ENCODE measurements at regions not wholly inside any gene's neighbourhood (a gene's known extent, or its start where the extent isn't known, plus 50 kb on each side); places are given as distances from the start of the nearest gene placed in this dataset.

DNA sequence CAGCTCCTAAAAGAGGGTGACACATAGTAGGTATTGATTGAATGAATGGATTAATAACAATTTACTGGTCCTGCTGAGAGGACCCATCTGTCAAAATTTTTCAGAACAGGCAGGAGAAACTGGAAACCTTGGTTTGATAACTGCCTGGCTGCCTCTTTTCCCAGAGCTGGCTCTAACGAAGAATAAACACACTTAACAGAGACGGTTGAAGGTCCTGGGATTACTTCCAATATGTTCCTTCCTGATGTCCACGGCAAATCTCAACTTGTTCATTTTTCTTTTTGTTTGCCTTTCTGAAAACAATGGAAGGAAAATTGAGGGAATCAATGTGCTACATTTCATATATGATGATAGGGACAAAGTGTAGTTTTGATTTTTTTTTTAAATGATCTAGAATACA is 76.5 kb upstream of the SYT13 start:
- no peak for DNase-seq (ENCODE audit: low read depth in 1 of 2, low spot score in 1 of 2)

DNA sequence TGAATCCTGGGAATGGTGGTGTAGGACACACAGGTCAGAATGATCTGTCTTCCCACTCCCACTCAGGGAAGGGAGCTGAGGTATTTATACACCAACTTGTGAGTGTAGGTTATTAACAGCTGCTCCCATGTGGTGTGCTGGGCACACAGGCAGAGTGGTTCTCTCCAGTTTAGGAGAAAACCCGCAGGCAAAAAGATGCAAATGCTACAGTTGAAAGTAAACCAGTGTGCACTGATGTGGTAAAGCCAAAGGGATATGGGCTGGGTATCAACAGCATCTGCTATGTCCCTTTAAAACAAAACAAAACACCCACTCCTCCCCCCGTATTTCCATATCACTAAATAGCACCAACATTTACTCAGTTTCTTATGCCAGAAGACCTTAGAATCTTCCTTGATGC is 75.4 kb upstream of the SYT13 start:
- DNase-seq (ENCODE audit: low read depth in 1 of 2, low spot score in 1 of 2) = no peak

- DNase-seq (ENCODE audit: low read depth in 1 of 2, low spot score in 1 of 2) = no peak
These were observed 69.5 kb upstream of the SYT13 start for GRCh38 chr11:45355706-45356041.

- peak; percentile 78 to 85 for DNase-seq (ENCODE audit: low read depth in 1 of 2, low spot score in 1 of 2)
These were observed 69.0 kb upstream of the SYT13 start for GRCh38 chr11:45354976-45355705.

- DNase-seq (ENCODE audit: low read depth in 1 of 2, low spot score in 1 of 2) = no peak
These were observed 62.6 kb upstream of the SYT13 start for GRCh38 chr11:45348729-45349128.

DNA sequence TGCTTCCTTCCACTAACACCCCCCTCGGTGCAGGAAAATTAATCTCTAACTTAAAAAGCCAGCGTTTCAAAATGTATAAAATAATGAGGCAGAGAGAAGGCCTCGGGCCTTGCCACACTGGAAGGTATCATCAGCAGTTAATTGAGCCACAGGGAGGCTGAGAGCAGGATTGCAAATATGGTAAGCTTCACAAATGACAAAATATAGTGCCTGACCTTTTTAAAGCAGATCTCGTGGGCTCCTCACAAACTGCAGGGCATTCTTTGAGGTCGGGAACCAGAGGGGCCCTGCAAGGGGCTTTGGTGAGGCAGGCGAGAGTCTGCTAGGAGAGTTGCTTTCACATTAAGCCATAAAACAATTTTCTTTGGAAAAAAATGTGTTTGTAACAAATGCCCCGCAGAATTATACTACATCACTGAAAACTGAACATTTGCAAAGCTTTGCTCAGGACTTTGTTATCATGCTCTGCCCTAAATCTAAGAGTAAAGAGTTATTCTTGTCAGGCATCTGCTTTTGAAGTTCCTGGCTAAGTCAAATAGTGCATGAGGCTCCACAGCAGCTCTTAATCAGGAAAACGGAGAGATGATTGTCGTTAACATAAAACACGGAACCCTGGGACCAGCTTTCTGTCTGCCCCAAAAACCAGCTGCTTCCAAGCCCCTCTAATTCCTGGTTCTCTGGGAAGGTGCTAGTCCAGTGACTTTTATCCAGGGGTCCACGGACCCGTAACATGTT is 61.4 kb upstream of the SYT13 start:
- no peak for DNase-seq (ENCODE audit: low read depth in 1 of 2, low spot score in 1 of 2)

DNA sequence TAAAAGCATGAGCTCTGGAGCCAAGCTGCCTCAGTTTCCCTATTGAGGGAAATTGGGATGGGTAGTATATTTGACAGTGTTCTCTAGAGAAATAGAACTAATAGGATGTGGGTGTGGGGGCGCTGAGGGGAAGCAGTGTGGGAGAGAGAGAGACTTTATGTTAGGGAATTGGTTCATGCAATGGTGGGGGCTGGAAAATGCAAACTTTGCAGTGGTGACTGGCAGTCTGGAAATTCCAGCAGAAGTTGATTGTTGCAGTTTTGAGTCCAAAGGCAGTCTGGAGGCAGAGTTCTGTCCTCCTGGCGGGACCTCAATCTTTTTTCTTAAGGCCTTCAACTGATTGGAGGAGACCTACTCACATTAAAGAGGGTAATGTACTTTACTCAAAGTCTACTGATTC is 59.4 kb upstream of the SYT13 start:
- no peak for DNase-seq (ENCODE audit: low read depth in 1 of 2, low spot score in 1 of 2)

DNA sequence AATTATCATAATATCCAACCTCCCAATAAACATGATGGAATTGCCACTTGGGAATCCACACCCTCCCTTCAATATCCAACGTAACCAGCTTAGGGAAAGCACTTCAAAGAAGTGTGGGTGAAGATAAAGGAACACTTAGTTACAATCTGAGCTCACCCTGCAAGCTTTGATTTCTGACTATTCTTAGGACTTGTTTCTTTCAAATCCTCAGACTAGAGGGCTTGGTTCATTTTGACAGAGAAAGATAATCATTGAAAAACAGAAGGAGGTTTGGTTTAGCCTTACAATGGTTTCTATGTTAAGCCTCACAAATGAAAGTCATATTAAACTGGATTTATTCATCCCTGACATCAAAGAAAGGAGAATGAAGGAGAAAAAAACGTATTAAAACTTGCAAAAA is 57.9 kb upstream of the SYT13 start:
- no peak for DNase-seq (ENCODE audit: low read depth in 1 of 2, low spot score in 1 of 2)

DNA sequence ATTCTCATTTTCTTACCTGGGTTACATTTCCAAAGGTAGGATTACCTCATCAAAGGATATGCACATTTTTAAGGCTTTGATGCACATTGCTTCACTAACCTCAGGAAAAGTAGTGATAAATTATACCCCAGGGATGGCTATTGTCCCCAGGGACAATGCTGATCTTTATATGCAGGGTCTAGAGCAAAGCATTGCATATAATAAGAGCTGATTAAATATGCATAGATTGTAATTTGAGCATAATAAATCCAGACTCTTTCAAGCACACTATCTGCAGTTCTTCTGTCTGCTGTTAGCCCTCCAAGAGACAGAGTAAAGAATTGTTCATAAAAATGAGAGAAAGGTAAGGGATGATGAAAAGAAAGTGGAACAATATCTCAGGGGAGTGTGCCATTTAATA is 57.3 kb upstream of the SYT13 start:
- DNase-seq (ENCODE audit: low read depth in 1 of 2, low spot score in 1 of 2) = no peak

- no peak for DNase-seq (ENCODE audit: low read depth in 1 of 2, low spot score in 1 of 2)
These were observed 55.2 kb upstream of the SYT13 start for GRCh38 chr11:45341372-45341771.

DNA sequence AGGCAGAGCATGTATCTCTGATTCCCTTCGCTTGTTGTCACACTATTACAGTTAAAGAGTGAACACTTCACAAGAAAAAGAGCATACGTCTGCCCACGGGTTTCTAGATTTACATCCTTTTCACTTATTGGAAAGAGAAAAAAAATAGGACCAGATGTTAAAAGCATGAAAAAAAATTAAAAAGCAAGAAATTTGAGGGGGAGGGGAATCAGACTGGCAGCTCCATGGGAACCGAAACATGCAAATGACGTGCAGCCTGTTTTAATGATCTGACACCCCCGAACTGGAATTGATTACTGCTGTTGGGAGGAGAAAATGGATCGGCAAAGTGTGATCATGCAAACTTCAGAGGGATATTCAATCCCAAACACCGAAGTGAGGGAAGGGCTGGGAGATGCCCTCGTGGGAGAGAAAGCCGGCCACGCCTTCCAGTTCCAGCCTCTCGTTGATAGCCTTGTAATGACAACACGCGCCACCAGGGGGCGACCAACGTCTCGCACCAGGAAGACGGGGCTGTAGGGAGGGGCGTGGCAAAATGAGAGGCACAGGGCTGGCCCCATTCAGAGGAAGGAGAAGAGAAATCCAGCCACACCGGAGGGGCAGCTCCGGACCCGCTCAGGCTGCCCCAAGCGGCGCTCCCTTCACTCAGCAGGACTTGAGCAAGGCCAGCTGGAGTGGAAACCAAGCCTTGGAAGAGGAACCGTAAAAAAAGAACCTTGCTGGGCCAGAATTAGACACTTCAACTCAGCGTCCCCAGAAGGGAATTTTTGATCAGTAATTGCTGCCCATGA is 53.8 kb upstream of the SYT13 start:
- peak; percentile 85 to 89 for DNase-seq (ENCODE audit: low read depth in 1 of 2, low spot score in 1 of 2)

- no peak for DNase-seq (ENCODE audit: low read depth in 1 of 2, low spot score in 1 of 2)
These were observed 51.6 kb upstream of the SYT13 start for GRCh38 chr11:45337583-45338360.

DNA sequence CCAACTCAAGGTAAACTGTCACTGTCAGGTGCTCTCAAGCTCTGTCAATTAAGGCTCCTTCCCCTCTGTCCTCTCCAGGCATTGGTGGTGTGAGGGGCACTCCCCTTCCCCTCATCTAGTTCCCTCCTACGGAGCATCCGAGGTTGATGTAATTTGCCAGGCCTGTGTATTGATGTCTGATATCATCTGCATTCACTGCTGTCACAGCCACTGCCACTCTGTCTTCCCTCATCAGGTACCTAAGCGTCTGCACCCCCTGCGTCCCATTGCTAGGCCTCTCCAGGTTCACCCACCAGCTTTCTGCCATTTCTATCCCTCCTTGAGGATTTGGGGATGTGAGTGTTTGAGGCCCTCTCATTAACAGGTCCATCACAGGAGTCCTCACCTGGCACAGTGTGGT is 50.0 kb upstream of the SYT13 start:
- DNase-seq (ENCODE audit: low read depth in 1 of 2, low spot score in 1 of 2) = no peak
